Spleen (tissue), 11 donors: ENCODE measurements at regions not wholly inside any gene's neighbourhood (a gene's known extent, or its start where the extent isn't known, plus 50 kb on each side); places are given as distances from the start of the nearest gene placed in this dataset.

Source experiments
- DNase-seq: peaks from one replicate; pipeline ENCODE4 v3.0.0-alpha.2; 2020
- H3K27ac ChIP-seq, 8 donors: fragments of 200-600 bp; sonication (generic) in 7 of 8; 1 replicate in 4 of 8; 2 replicates in 4 of 8; pipeline versions ENCODE4 v1.5.0 to v1.8.0; 2016 to 2021; ENCODE audit warnings: inconsistent platforms in 4 of 8, mild to moderate bottlenecking in 4 of 8, moderate library complexity in 1 of 8
- H3K27me3 ChIP-seq, 7 donors: fragments of 200-600 bp; sonication (generic) in 6 of 7; replicated peaks in 1 of 7; 1 replicate in 4 of 7; 2 replicates in 3 of 7; pipeline versions ENCODE4 v1.5.0 to v1.8.0; 2016 to 2021; ENCODE audit warnings: inconsistent platforms in 3 of 7, mild to moderate bottlenecking in 1 of 7
- H3K36me3 ChIP-seq, 6 donors: fragments of 200-600 bp; sonication (generic) in 5 of 6; 1 replicate in 4 of 6; 2 replicates in 2 of 6; pipeline versions ENCODE4 v1.5.0 to v1.8.0; 2016 to 2021; ENCODE audit warnings: inconsistent platforms in 2 of 6
- H3K4me1 ChIP-seq, 6 donors: fragments of 200-600 bp; sonication (generic) in 5 of 6; 1 replicate in 3 of 6; 2 replicates in 3 of 6; pipeline versions ENCODE4 v1.5.0 to v1.8.0; 2016 to 2021; ENCODE audit warnings: inconsistent platforms in 3 of 6
- H3K4me3 ChIP-seq, 8 donors: fragments of 200-600 bp; sonication (generic) in 7 of 8; 1 replicate in 4 of 8; 2 replicates in 4 of 8; pipeline versions ENCODE4 v1.5.0 to v1.8.0; 2016 to 2021; ENCODE audit warnings: inconsistent platforms in 4 of 8, mild to moderate bottlenecking in 4 of 8, moderate library complexity in 2 of 8
- H3K9me3 ChIP-seq, 8 donors: fragments of 200-600 bp; sonication (generic) in 7 of 8; 1 replicate in 4 of 8; 2 replicates in 4 of 8; pipeline versions ENCODE4 v1.5.0 to v1.8.0; 2016 to 2021; ENCODE audit warnings: inconsistent platforms in 4 of 8
- POLR2A ChIP-seq, 3 donors: fragments of 450-650 bp; IDR thresholded peaks; one replicate each; pipeline ENCODE4 v1.5.1; 2017; ENCODE audit warnings: antibody characterized with exemption in 3 of 3, mild to moderate bottlenecking in 1 of 3
- POLR2AphosphoS5 ChIP-seq, 3 donors: sonication (generic); formaldehyde crosslinking; IDR thresholded peaks; one replicate each; pipeline ENCODE4 v1.5.1; 2017; ENCODE audit warnings: antibody characterized with exemption in 3 of 3
- WGBS, 5 donors: extraction: QIAGEN DNeasy Blood & Tissue Kit in 3 of 5; methylation state at CpG; one replicate each; pipeline versions ENCODE4 v1.1.5 to v1.1.7; 2013 to 2018; 5-methylcytosine and 5-hydroxymethylcytosine counted together
- intact Hi-C: fragments of 100-400 bp; cut with DNase I; formaldehyde crosslinking; loops from one replicate; pipeline ENCODE4 v1.15.0; 2023; ENCODE audit warnings: low total_unique reads
- TF ChIP-seq, protein P1 (sequence below), 11 experiments: fragments of 200-600 bp in 7 of 11; fragments of 450-650 bp in 4 of 11; sonication (generic) in 4 of 11; IDR thresholded peaks in 8 of 11; conservative IDR thresholded peaks in 3 of 11; 1 replicate in 7 of 11; 2 replicates in 4 of 11; pipeline versions ENCODE4 v1.4.0 to v1.8.0; 2016 to 2021; ENCODE audit warnings: antibody characterized with exemption in 11 of 11, inconsistent platforms in 4 of 11, mild to moderate bottlenecking in 1 of 11
- donor health status: healthy with polysubstance abuse.
- donor health status: DM: no; HTN: no; CAD: no; lungs with moderate emphysema.
- donor health status: DM: no; HTN: no; CAD: no.
- donor health status: Bipolar disorder and iron deficiency.
- donor health status: healthy.
- donor health status: DM: no; HTN: no; CAD: no.
- donor health status: DM: yes; HTN: yes; CAD: no.

GRCh38 chr10:71059054-71059818, 153.1 kb upstream of the UNC5B start:
- TF ChIP-seq POLR2A (IDR thresholded peaks at IDR 0.05) (no peak), POLR2AphosphoS5 (IDR thresholded peaks at IDR 0.05) (no peak)
- TF ChIP-seq, protein P1, sequence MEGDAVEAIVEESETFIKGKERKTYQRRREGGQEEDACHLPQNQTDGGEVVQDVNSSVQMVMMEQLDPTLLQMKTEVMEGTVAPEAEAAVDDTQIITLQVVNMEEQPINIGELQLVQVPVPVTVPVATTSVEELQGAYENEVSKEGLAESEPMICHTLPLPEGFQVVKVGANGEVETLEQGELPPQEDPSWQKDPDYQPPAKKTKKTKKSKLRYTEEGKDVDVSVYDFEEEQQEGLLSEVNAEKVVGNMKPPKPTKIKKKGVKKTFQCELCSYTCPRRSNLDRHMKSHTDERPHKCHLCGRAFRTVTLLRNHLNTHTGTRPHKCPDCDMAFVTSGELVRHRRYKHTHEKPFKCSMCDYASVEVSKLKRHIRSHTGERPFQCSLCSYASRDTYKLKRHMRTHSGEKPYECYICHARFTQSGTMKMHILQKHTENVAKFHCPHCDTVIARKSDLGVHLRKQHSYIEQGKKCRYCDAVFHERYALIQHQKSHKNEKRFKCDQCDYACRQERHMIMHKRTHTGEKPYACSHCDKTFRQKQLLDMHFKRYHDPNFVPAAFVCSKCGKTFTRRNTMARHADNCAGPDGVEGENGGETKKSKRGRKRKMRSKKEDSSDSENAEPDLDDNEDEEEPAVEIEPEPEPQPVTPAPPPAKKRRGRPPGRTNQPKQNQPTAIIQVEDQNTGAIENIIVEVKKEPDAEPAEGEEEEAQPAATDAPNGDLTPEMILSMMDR (IDR thresholded peaks at IDR 0.05 in 8 of 11, conservative IDR thresholded peaks at IDR 0.05 in 3 of 11): no peak
- H3K36me3 ChIP-seq: no peaks in the 10 kb centered on the region
- no peaks in the 10 kb centered on the region for H3K4me1 ChIP-seq
- WGBS, 5 donors: 85 to 94% (median 89%) methylated on average over 10 to 12 of the region's 12 CpGs
- no peak overlapping the region for H3K27ac ChIP-seq
- H3K4me3 ChIP-seq: no peak overlapping the region
- peaks cover 0 to 4% (median 0%) of the 10 kb centered on the region in 7 donors for H3K27me3 ChIP-seq
- no peak for DNase-seq
- no peaks in the 10 kb centered on the region for H3K9me3 ChIP-seq
- intact Hi-C loops: no loop called here

GRCh38 chr10:71059943-71060342, 152.4 kb upstream of the UNC5B start:
- no peak for DNase-seq
- Histone ChIP-seq H3K9me3 (no peaks in the 10 kb centered on the region), H3K27me3 (peaks cover 0 to 4% (median 0%) of the 10 kb centered on the region in 7 donors), H3K36me3 (no peaks in the 10 kb centered on the region), H3K4me3 (no peak overlapping the region), H3K4me1 (no peaks in the 10 kb centered on the region), H3K27ac (no peak overlapping the region)
- 82 to 90% (median 88%) methylated on average over 12 to 16 of the region's 16 CpGs for WGBS, 5 donors
- TF ChIP-seq, protein P1 (IDR thresholded peaks at IDR 0.05 in 8 of 11, conservative IDR thresholded peaks at IDR 0.05 in 3 of 11): no peak
- intact Hi-C loops: no loop called here

- 83 to 94% (median 86%) methylated on average over 11 to 12 of the region's 12 CpGs for WGBS, 5 donors
- TF ChIP-seq, protein P1 (IDR thresholded peaks at IDR 0.05 in 8 of 11, conservative IDR thresholded peaks at IDR 0.05 in 3 of 11): no peak
- TF ChIP-seq POLR2AphosphoS5 (IDR thresholded peaks at IDR 0.05): no peak
- TF ChIP-seq POLR2A (IDR thresholded peaks at IDR 0.05): no peak
These were observed 151.6 kb upstream of the UNC5B start for GRCh38 chr10:71060476-71061426.

DNA sequence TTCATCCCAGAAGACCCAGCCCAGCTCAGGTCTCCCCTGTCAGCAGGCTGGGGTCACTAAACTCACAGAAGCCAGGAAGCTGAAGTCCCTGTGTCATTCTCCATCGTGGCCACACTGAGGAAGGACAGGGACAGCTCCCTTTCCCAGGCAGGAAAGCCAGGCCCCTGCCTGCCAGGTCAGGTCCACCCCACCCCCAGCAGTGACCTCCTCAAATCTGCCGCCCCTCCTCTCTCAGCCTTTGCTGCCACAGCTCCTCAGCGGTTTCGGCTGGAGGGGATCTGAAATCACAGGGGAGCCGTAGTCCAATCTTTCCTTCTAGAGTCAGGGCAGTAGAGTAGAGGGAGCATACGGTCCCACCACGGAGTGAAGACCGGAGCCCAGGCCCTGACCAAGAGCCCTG, 150.9 kb upstream of the UNC5B start:
- DNase-seq: no peak
- Histone ChIP-seq H3K4me1 (no peaks in the 10 kb centered on the region), H3K36me3 (no peaks in the 10 kb centered on the region), H3K9me3 (no peaks in the 10 kb centered on the region), H3K4me3 (no peak overlapping the region), H3K27me3 (peaks cover 0 to 4% (median 0%) of the 10 kb centered on the region in 7 donors), H3K27ac (no peak overlapping the region)
- intact Hi-C loops: no loop called here
- no peak for TF ChIP-seq POLR2A (IDR thresholded peaks at IDR 0.05)
- no peak for TF ChIP-seq POLR2AphosphoS5 (IDR thresholded peaks at IDR 0.05)
- TF ChIP-seq, protein P1 (IDR thresholded peaks at IDR 0.05 in 8 of 11, conservative IDR thresholded peaks at IDR 0.05 in 3 of 11): no peak
- 78 to 88% (median 84%) methylated on average over 8 of the region's 8 CpGs for WGBS, 5 donors

More at GRCh38 chr10:71060476-71061426, 151.6 kb upstream of the UNC5B start:
- DNase-seq: no peak
- Histone ChIP-seq H3K36me3 (no peaks in the 10 kb centered on the region), H3K4me3 (no peak overlapping the region), H3K9me3 (no peaks in the 10 kb centered on the region), H3K4me1 (no peaks in the 10 kb centered on the region), H3K27ac (no peak overlapping the region), H3K27me3 (peaks cover 0 to 4% (median 0%) of the 10 kb centered on the region in 7 donors)
- intact Hi-C loops: no loop called here
